GM18511 (cell line): ENCODE measurements at regions not wholly inside any gene's neighbourhood (a gene's known extent, or its start where the extent isn't known, plus 50 kb on each side); places are given as distances from the start of the nearest gene placed in this dataset.

Source experiments
- ATAC-seq: cut with Tn5 transposase; IDR thresholded peaks from one replicate; pipeline ENCODE4 v1.9.1; 2021; ENCODE audit warnings: mild to moderate bottlenecking, moderate library complexity; ENCODE audit not compliant: unreplicated experiment

DNA sequence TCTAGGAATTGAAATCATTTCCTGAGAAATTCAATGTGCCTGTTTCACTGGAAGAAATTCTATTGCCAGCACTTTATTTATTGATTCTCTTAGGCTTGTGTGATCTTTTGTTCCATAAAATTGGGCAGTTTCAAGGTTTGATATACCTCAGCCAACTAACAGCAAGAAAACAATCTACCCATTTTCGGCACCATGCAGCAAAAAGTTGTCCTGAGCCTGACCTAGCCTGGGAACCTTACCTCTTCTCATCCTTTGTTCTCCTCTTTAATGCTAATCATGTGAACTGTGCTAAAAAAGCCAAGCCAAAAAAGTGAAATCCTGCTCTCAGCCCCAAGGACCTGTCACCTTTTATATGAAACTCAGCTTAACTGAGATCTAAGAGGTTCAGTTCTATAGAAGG is 477.3 kb downstream of the SUCLA2 start:
- ATAC-seq, result no peak

DNA sequence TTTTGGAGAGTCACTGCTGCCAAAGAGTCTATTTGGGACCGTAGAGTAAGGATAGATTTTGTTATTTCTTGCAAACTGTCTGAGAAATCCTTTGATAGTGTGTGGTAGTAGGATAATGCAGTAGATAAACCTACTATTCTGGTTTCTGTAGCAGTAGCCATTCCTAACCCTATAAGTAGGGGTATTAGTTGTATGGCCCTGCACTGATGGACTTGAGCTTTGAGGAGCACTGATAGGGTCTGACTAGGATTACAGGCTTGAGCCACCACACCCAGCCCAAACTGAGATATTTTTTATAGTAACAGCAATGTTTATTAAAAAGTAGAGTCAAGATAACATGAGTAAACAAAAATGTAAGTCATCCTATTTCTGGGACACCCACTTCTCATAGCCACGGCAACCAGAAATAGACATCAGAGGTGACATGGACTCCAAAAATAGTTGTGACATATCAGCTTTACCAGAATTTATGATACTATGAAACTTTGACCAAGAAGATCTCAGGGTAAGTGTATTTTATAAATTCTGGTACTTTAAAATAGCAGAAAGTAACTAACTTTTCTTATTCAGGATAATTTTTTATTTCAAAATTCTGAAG is 479.1 kb downstream of the SUCLA2 start:
- ATAC-seq, result no peak

DNA sequence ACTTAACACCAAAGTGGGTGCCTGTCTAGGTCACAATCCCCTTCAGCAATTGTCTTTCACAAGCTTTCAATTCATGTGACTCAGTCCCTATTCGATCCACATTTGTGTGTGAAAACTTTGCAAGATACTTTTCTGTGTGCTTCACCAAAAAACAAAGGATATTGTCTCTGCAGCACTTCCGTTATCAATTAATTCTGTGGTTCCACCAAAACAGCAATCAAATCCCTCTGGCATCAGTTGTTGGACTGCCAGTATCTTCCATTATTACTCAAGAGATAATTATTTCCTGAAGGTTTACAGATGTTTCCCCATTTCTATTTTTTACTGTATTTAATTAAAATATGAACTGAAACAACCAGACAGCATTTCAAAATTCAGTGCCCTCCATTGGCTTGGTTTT is 481.4 kb downstream of the SUCLA2 start:
- no peak for ATAC-seq

DNA sequence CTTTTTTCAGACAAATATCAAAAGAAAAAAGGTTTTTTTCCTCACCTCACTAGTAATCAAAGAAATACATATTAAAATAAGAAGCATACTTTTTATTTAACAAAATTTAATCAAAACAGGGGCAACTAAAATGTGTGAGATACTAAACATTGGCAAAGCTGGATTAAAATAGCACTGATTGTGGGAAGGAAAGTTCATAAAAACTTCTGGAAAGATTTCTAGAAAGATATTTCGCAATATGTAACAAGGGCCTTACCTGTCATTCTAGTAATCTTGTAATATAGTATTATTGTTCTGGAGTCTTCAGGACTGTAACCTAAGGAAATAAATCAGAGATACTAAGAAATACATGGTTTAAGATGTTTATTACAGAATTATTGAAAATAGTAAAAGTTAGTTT is 482.5 kb downstream of the SUCLA2 start:
- no peak for ATAC-seq

DNA sequence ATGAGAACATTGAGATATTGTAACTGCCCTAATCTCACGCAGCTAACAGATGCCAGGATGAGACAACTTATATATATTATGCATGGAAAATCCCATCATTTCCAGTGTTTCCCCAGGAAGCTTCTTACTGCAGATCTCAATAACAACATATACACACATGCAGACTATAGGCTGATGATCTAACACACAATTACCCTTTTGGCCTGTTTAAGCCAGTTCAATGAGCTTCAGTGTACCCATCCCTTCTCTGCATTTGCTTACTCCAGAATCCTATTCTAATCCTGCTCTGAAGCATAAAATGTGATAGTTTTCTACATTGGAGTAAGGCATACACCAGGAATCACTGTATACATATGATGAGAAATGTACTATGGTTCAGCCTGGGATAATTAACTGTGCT is 489.4 kb downstream of the SUCLA2 start:
- ATAC-seq, result no peak

DNA sequence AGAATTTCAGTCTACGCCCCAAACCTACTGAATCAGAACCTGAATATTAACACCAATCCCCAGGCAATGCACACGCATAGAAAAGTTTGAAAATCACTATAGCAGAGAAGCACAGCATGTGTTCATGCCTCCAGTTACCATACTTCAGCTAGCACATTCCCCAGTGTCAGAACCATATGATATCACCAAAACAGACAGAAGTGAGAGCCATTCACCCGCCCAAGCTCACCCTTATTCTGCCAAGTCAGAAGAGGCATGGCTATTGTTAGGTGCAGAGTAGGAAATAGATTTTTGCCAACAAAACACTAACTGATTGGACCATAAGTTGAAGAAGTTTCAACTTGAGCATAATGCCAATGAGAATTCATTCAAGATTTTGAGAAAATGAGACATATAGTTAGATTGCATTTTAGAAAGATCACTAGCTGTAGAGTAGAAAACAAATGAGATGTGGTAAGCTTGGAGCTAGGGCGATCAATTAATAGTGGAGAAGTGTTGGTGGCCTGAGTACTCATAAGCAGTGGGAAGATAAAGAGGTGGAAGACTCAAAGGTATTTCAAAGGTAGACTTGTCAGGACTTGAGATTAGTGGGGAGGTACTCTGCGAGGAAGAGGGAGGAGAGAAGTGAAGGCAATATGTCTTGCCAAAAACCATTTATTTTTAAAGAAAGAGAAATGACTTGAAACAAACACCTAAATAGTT is 492.4 kb downstream of the SUCLA2 start:
- ATAC-seq, result no peak

DNA sequence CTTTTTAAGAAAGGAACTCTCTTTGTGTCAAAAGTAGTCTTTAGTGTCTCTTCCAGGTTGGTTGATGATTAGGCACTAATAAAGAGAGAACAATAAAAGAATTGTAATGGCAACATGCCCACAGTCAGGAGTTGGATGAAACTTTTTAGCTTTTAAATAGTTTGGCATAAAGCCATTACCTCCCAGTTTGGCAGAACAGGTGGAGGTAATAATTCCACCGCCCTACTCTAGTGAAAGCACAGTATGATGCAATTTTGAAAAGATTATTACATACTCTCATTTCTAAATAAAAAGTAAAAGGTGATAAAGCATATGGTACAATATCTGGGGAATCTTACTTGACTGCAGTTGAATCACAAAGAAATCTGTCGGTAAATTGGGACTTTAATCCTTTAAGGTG is 497.6 kb downstream of the SUCLA2 start:
- no peak for ATAC-seq

DNA sequence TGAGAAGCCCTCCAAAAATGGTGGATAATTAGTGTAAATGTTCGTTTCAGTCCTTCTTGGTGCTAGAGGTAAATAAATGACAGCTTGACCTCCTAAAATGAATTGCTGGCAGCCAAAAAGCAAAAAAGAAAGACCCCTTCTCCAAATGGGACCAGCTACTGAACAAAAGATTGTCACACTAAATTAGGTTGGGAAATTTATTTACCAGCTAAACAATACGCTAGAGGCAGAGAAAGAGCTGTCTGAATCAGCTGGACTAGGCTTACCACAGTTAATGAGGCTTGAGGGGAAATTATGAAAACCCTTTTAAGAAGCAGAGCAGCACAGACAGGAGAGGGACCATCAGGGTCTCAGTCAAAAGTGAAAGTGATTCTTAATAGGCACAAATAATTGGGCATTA is 498.9 kb downstream of the SUCLA2 start:
- ATAC-seq, result no peak

DNA sequence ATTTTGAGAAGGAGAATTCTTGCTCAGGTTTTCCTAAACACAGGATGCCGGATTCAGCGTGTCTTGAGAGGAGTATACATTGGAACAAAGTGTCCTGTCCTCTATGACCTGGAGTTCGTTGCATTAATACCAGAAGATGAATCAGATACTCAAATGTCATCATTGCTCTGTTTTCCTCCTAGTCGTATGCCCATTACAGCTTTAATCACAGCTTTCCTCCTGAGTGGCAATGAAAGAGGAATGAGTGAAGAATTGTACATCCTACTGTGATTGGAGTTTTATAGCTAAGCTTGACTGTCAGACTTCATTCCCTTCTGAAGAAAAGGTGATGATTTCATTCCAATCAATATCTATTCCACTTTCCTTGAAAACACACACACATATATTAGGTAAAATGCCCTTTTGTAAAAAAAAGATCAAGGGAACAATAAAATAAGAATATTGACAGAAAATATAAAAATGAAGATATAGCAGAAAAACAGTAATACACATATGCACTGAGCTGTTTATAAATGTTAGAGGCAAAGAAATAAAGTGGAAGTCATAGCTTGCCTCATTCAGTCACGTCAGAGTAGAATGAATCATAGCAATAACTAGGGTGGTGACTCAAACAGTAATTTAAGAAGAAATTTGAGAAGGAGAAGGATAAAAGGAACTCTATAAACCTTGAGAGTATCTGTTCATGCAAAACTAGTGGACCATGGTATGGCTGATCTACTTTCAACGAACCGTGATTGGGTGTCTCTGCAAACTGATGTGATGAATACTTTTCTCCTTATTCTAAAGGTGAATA is 501.5 kb downstream of the SUCLA2 start:
- ATAC-seq, result no peak

DNA sequence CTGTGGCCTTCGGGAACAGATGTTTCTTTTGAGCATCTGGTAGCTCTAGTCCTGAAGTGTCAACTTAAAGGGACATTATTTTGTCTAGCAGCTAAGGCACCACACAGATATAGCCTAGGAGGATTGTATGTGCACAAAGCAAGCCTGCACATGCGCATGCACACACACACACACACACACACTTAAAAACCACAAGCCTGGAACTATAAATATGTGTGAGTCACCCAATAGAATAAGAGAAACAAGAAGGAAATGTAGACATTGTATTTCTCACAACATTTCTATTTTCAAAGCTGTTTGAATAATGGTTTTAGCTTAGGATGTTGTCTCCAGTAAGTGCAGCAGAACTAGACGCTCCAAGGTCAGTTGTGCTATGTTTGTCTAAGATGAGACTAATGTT is 516.5 kb downstream of the SUCLA2 start:
- ATAC-seq, result no peak

DNA sequence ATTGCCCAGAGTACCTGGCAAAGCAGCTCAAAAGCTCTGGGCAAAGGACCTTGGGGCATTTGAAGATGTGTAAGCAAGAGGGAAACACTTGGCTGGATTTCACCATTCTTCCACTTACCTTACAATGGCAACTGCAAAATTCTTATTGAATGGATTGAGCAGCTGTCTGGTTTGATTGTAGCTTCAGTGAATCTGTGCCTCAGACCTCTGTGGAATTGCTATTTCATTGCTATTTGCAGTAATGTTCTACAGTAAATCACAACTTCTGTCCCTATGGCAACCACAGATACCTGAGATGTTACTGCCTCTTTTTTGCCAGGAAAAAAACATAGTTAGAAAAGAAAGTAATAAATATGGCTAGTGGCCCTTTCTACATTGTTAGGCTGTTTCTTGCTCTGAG is 519.5 kb downstream of the SUCLA2 start:
- ATAC-seq, result no peak

DNA sequence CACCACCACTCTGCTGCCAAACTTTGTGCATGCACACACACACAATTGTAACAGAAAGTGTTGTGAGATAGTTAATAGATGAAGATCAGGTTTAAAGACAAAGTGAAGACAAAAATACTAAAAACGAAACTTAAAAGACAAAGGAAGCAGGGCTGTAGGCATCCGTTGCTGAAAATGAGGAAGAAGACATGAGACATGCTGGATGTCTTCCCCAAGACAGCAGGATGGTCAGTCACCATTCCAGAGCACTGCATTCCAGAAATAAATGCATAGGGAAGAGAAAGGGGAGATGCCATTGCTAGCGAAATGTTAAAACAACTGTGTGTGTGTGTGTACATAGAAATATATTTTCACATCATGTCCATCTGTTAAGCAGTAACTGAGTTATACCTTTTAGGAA is 520.1 kb downstream of the SUCLA2 start:
- ATAC-seq, result no peak

DNA sequence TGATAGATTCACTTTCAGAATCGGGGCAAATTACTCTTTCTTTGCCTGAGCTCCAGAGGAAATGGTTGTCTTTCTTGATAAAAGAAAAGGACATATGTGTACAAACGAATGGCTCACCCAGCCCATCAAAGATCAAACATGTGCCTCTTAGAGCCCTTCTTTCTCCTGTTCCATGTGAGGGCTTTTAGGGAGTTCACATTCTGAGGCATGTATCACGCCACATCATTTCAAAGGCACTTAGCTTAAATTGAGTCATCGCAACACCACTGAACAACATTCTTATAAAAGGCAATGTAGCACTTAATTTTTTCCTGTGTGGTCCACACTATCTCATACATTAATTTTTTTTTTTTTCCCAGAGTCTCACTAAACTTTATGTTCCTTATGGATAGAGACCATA is 521.0 kb downstream of the SUCLA2 start:
- ATAC-seq, result no peak

DNA sequence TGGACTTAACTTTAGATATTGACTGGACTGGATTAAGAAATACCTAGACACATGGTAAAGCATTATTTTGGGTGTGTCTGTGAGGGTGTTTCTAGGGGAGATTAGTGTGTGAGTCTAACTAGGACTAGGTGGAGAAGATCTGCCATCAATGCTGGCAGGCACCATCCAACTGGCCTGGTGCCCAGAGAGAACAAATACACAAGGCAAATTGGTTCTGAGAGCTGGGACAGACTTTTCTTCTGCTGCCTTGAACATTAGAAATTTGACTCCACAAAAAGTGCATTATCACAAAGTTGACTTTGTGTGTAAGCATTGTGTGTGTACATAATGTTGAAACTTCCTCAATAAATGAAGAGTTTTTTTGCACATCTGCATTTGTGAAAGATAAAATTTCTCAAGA is 522.1 kb downstream of the SUCLA2 start:
- no peak for ATAC-seq

DNA sequence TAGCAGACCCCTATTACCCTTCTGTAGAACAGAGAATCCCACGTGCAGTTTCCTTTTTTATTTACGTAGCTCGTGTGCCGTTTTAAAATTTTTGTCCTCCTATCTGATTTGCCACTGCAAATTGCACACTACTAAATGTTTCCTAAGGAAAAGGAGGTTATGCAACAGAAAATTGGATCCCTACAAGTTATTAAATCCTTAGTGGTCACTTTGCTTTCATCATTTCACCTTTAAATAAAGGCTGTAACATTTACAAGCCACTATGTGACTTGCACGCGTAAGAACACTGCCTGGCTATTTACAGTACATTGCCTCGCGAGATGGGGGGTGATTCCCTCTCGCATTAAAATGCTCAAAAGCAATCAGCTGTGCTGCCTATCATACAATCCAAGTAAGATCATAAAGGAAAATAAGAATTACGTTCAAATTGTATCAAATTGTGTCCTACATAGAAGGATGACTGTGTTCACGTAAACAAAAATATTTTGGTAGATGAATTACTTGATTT is 525.6 kb downstream of the SUCLA2 start:
- no peak for ATAC-seq

DNA sequence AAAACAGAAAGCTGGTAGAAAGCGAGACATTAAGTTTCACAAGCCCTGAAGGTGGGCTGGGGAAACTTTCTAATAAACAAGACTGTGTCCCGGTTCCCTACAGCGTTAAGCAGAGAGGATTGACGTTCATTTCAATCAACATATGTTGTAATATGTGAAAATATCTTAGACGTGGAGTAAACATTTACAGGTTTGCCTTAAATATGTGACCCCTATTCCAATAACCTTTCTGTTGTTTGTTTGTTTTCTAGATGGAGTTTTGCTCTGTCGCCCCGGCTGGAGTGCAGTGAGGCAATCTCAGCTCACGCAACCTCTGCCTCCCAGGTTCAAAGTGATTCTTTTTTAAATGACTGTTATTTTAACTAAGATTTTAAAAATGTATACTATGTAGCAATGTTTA is 526.2 kb downstream of the SUCLA2 start:
- no peak for ATAC-seq

DNA sequence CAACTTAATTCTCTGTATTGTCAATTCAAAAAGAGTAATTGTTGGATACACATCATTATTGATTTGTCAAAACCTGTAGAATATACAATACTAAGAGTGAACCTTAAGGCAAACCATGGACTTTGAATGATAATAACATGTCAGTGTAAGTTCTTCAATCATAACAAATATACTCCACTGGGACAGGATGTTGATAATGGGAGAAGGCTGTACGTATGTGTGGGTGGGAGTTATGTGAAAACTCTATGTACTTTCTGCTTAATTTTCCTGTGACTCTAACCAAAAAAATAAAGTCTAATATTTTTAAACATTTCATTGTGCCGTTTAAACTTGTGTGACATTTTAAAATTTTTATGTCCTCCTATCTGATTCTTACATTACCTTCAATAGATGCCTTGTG is 526.7 kb downstream of the SUCLA2 start:
- no peak for ATAC-seq

DNA sequence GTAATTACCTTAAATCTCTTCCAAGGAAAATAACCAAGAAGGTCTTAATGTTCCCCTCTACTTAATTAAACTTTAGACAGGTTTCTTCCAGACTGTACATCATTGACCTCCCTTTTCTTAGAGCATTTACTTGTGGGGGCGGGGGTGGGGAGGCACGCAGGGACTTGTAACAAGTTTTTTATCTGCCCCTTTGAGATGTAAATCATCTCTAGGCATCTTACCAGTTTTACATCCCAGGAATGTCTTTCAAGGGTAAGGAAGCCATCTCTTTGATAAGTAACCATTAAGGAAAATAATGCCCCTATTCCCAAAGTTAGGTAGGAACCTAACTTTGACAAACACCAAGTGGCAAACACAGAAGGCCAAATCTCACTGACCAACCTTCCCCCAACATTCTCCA is 528.6 kb downstream of the SUCLA2 start:
- no peak for ATAC-seq

DNA sequence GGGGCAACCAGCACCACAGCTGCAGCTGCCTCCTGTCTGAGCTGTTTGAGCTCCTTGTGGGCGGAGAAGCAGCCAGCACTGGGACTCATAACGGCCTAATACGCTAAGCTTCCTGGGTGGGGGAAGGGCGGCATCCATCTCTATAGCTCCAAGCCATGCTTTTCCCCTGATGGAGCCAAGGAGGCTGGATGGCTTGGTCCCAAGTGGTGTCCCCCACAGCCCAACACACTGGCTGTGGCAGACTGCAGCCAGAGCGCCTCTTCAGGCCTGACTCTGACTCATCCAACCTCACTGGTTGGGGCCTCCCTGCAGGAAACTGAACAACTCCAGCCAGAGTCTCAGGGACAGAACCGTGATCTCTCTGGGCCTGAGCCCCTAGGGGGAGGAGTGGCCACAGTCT is 537.3 kb downstream of the SUCLA2 start:
- ATAC-seq, result no peak

DNA sequence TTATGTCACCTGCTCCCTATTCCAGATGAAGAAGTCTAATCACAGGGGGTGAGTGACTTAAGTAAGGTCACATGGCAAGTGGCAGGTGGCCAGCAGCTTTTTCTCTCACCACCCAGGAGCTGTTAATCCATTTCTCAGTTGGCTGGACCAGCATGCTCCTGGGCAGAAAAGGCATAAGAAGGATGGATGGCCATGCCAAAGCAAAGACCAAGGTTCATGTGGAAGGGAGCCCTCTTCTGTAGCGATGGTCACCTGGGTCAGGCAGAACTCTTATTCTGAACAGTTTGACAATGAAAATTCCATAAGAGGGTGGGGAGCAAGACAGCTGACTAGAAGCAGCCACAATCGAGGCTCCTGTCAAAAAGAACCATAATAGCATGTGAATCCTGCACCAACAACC is 538.1 kb downstream of the SUCLA2 start:
- ATAC-seq, result no peak

DNA sequence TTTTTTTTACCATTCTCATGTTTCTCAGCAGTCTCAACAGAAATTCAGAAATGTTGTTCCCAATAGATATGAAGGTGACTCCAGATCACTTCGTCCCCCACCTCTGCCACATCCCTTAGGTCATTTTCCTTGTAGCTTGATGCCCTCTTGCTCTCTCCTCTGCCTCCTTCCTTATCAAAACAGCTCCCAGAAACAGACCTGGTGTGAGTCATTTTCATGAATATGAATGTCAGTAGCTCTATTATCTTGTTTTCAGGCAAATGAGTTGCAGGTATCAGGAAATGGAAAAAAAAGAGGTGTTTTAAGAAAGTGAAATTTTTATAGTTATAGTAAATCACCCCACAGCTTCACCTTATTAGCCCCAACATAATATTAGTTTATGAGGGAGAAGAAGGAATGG is 539.3 kb downstream of the SUCLA2 start:
- ATAC-seq, result no peak

DNA sequence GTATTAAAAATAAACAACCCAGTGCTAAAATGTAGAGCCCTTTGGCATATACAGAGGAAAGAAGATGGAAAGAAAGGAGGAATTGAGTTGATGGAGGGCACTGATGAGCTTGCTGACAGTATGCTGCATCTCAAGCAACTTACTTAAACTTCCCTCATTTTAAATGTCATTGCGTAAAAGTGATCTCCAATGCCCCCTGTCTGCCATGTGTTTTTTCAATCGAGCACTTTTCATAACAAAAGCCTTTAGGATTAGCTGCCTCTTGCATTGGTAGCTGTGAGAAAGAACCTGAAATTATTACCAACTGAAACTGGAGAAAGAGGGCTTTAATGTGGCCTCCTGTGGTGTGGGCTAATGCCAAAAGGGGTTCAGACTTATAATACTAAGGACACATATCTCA is 541.6 kb downstream of the SUCLA2 start:
- ATAC-seq, result no peak
